HEK293 (cell line): ENCODE measurements at regions not wholly inside any gene's neighbourhood (a gene's known extent, or its start where the extent isn't known, plus 50 kb on each side); places are given as distances from the start of the nearest gene placed in this dataset.

Source experiments
- CTCF ChIA-PET: fragments of 350-600 bp; formaldehyde crosslinking; extraction: SDS; loops from one replicate; lab custom pipeline; 2021; ENCODE audit warnings: antibody characterized with exemption; lab: Yijun Ruan, JAX
- POLR2A ChIA-PET: fragments of 300-600 bp; formaldehyde crosslinking; extraction: SDS; loops from one replicate; lab custom pipeline; 2020; ENCODE audit warnings: antibody characterized with exemption, inconsistent platforms; lab: Yijun Ruan, JAX
- H3K27ac ChIP-seq: fragments of 200-500 bp; sonication (Bioruptor generic); 2 replicates; pipeline ENCODE4 v1.5.1; 2014; ENCODE audit warnings: low read depth, low read length, control low read depth, inconsistent platforms; ENCODE audit errors: extremely low read depth
- H3K36me3 ChIP-seq, 2 experiments: fragments of 200-500 bp in 1 of 2; sonication (Bioruptor generic) in 1 of 2; 1 replicate in 1 of 2; 2 replicates in 1 of 2; pipeline ENCODE4 v1.5.1; 2014 to 2017; ENCODE audit warnings: inconsistent platforms in 2 of 2, low read length in 2 of 2; ENCODE audit not compliant: control insufficient read depth in 2 of 2, insufficient read depth in 1 of 2
- H3K4me1 ChIP-seq: fragments of 200-500 bp; sonication (Bioruptor generic); 2 replicates; pipeline ENCODE4 v1.5.1; 2014; ENCODE audit warnings: mild to moderate bottlenecking, low read length, inconsistent platforms; ENCODE audit not compliant: control insufficient read depth, insufficient read depth
- H3K4me3 ChIP-seq: 2 replicates; pipeline ENCODE4 v1.5.1; 2011; ENCODE audit warnings: low read depth, mild to moderate bottlenecking, control low read depth, low read length, moderate library complexity
- H3K9me3 ChIP-seq: fragments of 200-500 bp; sonication (Bioruptor generic); 2 replicates; pipeline ENCODE4 v1.5.1; 2014; ENCODE audit warnings: low read depth, low read length, inconsistent platforms; ENCODE audit not compliant: control insufficient read depth, insufficient read depth
- HOXC10 ChIP-seq: sonication (generic); formaldehyde crosslinking; IDR thresholded peaks from 2 replicates; pipeline ENCODE4 v1.8.1; 2023; ENCODE audit warnings: mild to moderate bottlenecking, missing genetic modification reagents
- KLF10 ChIP-seq: fragments of 450-650 bp; IDR thresholded peaks from 2 replicates; pipeline ENCODE4 v1.5.1; 2018; ENCODE audit warnings: missing biosample characterization, mild to moderate bottlenecking, missing genetic modification characterization
- KLF8 ChIP-seq: fragments of 450-650 bp; formaldehyde crosslinking; IDR thresholded peaks from 2 replicates; pipeline ENCODE4 v1.5.1; 2016; ENCODE audit warnings: missing biosample characterization, missing genetic modification characterization
- YY1 ChIP-seq: fragments of 450-650 bp; formaldehyde crosslinking; IDR thresholded peaks from 2 replicates; pipeline ENCODE4 v1.5.1; 2018; ENCODE audit warnings: missing biosample characterization, missing genetic modification characterization
- ZBTB17 ChIP-seq: fragments of 450-650 bp; formaldehyde crosslinking; IDR thresholded peaks from 2 replicates; pipeline ENCODE4 v1.5.1; 2016; ENCODE audit warnings: missing biosample characterization, missing genetic modification characterization
- ZNF112 ChIP-seq: fragments of 450-650 bp; formaldehyde crosslinking; IDR thresholded peaks from 2 replicates; pipeline ENCODE4 v1.5.0; 2017; ENCODE audit warnings: missing biosample characterization, missing genetic modification characterization
- ZNF155 ChIP-seq: fragments of 450-650 bp; formaldehyde crosslinking; IDR thresholded peaks from 2 replicates; pipeline ENCODE4 v1.5.1; 2016; ENCODE audit warnings: missing biosample characterization, missing genetic modification characterization
- ZNF184 ChIP-seq: fragments of 450-650 bp; IDR thresholded peaks from 2 replicates; pipeline ENCODE4 v1.5.1; 2018; ENCODE audit warnings: missing biosample characterization, mild to moderate bottlenecking, missing genetic modification characterization
- ZNF23 ChIP-seq: fragments of 450-650 bp; formaldehyde crosslinking; IDR thresholded peaks from 2 replicates; pipeline ENCODE4 v1.5.1; 2016; ENCODE audit warnings: missing biosample characterization, missing genetic modification characterization, borderline replicate concordance
- ZNF341 ChIP-seq: fragments of 450-650 bp; formaldehyde crosslinking; IDR thresholded peaks from 2 replicates; pipeline ENCODE4; 2016; ENCODE audit warnings: low read depth, missing biosample characterization, missing genetic modification characterization
- ZNF350 ChIP-seq: fragments of 450-650 bp; formaldehyde crosslinking; IDR thresholded peaks from 2 replicates; pipeline ENCODE4 v1.5.0; 2017; ENCODE audit warnings: missing biosample characterization, mild to moderate bottlenecking, missing genetic modification characterization
- ZNF37A ChIP-seq: fragments of 450-650 bp; IDR thresholded peaks from 2 replicates; pipeline ENCODE4 v1.5.1; 2018; ENCODE audit warnings: missing biosample characterization, missing genetic modification characterization
- ZNF391 ChIP-seq: fragments of 450-650 bp; formaldehyde crosslinking; IDR thresholded peaks from 2 replicates; pipeline ENCODE4 v1.5.1; 2016; ENCODE audit warnings: low read depth, missing biosample characterization, missing genetic modification characterization, borderline replicate concordance
- ZNF473 ChIP-seq: fragments of 450-650 bp; formaldehyde crosslinking; IDR thresholded peaks from 2 replicates; pipeline ENCODE4 v1.5.1; 2017; ENCODE audit warnings: missing biosample characterization, missing genetic modification characterization
- ZNF514 ChIP-seq: fragments of 450-650 bp; formaldehyde crosslinking; IDR thresholded peaks from 2 replicates; pipeline ENCODE4 v1.5.1; 2016; ENCODE audit warnings: missing biosample characterization, missing genetic modification characterization
- ZNF585B ChIP-seq: fragments of 450-650 bp; formaldehyde crosslinking; IDR thresholded peaks from 2 replicates; pipeline ENCODE4 v1.5.1; 2016; ENCODE audit warnings: missing biosample characterization, missing genetic modification characterization
- ZNF600 ChIP-seq: fragments of 450-650 bp; formaldehyde crosslinking; IDR thresholded peaks from 2 replicates; pipeline ENCODE4 v1.5.1; 2016; ENCODE audit warnings: missing biosample characterization, missing genetic modification characterization
- ZNF624 ChIP-seq: fragments of 450-650 bp; formaldehyde crosslinking; IDR thresholded peaks from 2 replicates; pipeline ENCODE4 v1.5.1; 2017; ENCODE audit warnings: missing biosample characterization, missing genetic modification characterization
- ZNF677 ChIP-seq: fragments of 450-650 bp; IDR thresholded peaks from 2 replicates; pipeline ENCODE4 v1.5.0; 2018; ENCODE audit warnings: missing biosample characterization, mild to moderate bottlenecking, missing genetic modification characterization, moderate library complexity
- ZNF701 ChIP-seq: fragments of 450-650 bp; formaldehyde crosslinking; IDR thresholded peaks from 2 replicates; pipeline ENCODE4 v1.5.1; 2016; ENCODE audit warnings: missing biosample characterization, missing genetic modification characterization
- ZNF776 ChIP-seq: fragments of 450-650 bp; formaldehyde crosslinking; IDR thresholded peaks from 2 replicates; pipeline ENCODE4 v1.5.0; 2017; ENCODE audit warnings: missing biosample characterization, missing genetic modification characterization, borderline replicate concordance
- ZNF791 ChIP-seq: fragments of 450-650 bp; formaldehyde crosslinking; IDR thresholded peaks from 2 replicates; pipeline ENCODE4 v1.5.1; 2016; ENCODE audit warnings: missing biosample characterization, missing genetic modification characterization
- ZNF792 ChIP-seq: fragments of 450-650 bp; formaldehyde crosslinking; IDR thresholded peaks from 2 replicates; pipeline ENCODE4 v1.5.1; 2016; ENCODE audit warnings: missing biosample characterization, missing genetic modification characterization
- ZSCAN23 ChIP-seq: fragments of 450-650 bp; formaldehyde crosslinking; IDR thresholded peaks from 2 replicates; pipeline ENCODE4 v1.5.1; 2016; ENCODE audit warnings: missing biosample characterization, missing genetic modification characterization
- ZXDB ChIP-seq: fragments of 450-650 bp; formaldehyde crosslinking; IDR thresholded peaks from 2 replicates; pipeline ENCODE4 v1.5.1; 2016; ENCODE audit warnings: missing biosample characterization, missing genetic modification characterization
- TF ChIP-seq, protein P1 (sequence below): fragments of 450-650 bp; formaldehyde crosslinking; IDR thresholded peaks from 2 replicates; pipeline ENCODE4 v1.5.1; 2016; ENCODE audit warnings: missing biosample characterization, missing genetic modification characterization
- TF ChIP-seq, protein P2 (sequence below): fragments of 450-650 bp; formaldehyde crosslinking; IDR thresholded peaks from 2 replicates; pipeline ENCODE4 v1.5.1; 2016; ENCODE audit warnings: missing biosample characterization, missing genetic modification characterization
- TF ChIP-seq, protein P3 (sequence below): fragments of 450-650 bp; formaldehyde crosslinking; IDR thresholded peaks from 2 replicates; pipeline ENCODE4 v1.5.1; 2016; ENCODE audit warnings: missing biosample characterization, missing genetic modification characterization, borderline replicate concordance

DNA sequence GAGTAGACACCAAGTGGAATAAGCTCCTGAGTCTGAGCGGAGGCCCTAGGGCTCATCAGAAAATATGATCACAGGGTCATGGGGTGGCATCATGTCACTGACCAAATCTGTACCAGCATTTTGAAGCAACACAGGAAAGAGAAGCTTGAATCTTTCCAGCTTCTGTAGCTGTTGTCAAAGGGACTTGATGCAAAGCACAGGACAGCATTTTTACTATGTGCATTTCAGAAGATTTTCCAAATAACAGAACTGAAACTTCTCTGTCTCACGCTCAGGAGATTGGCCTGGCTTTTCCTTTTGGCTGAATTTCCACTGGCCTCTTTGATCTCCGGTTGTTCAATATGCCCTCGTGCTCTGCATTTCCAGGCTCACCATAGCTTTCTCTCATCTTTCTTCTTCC, 127.2 kb upstream of the ATP1B1 start:
- ChIA-PET POLR2A (interaction anchor here (0.5 kb wide), 1 partner anchor 369 kb away, joined by 5 read pairs; no protein-coding TSS in a partner anchor), CTCF (no interaction called here)
- TF ChIP-seq ZNF776 (tag by site-specific recombination) (no peak), ZNF624 (no peak), HOXC10 (CRISPR knock-in tag) (no peak), ZBTB17 (tag by site-specific recombination) (no peak), ZNF23 (no peak), ZNF37A (tag by site-specific recombination) (no peak), ZNF155 (tag by site-specific recombination) (no peak), ZXDB (tag by site-specific recombination) (no peak), KLF8 (tag by site-specific recombination) (no peak), ZNF585B (tag by site-specific recombination) (no peak), ZNF514 (tag by site-specific recombination) (no peak), ZNF350 (tag by site-specific recombination) (no peak), ZNF112 (tag by site-specific recombination) (no peak), ZNF473 (no peak)
- TF ChIP-seq, protein P1, sequence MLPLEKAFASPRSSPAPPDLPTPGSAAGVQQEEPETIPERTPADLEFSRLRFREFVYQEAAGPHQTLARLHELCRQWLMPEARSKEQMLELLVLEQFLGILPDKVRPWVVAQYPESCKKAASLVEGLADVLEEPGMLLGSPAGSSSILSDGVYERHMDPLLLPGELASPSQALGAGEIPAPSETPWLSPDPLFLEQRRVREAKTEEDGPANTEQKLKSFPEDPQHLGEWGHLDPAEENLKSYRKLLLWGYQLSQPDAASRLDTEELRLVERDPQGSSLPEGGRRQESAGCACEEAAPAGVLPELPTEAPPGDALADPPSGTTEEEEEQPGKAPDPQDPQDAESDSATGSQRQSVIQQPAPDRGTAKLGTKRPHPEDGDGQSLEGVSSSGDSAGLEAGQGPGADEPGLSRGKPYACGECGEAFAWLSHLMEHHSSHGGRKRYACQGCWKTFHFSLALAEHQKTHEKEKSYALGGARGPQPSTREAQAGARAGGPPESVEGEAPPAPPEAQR (tag by site-specific recombination), result no peak
- TF ChIP-seq, protein P2, sequence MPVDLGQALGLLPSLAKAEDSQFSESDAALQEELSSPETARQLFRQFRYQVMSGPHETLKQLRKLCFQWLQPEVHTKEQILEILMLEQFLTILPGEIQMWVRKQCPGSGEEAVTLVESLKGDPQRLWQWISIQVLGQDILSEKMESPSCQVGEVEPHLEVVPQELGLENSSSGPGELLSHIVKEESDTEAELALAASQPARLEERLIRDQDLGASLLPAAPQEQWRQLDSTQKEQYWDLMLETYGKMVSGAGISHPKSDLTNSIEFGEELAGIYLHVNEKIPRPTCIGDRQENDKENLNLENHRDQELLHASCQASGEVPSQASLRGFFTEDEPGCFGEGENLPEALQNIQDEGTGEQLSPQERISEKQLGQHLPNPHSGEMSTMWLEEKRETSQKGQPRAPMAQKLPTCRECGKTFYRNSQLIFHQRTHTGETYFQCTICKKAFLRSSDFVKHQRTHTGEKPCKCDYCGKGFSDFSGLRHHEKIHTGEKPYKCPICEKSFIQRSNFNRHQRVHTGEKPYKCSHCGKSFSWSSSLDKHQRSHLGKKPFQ, result no peak
- H3K4me1 ChIP-seq, result no peaks in the 10 kb centered on the region
- H3K36me3 ChIP-seq, result no peaks in the 10 kb centered on the region
- no peak overlapping the region for H3K4me3 ChIP-seq
- H3K27ac ChIP-seq, result no peak overlapping the region
- no peaks in the 10 kb centered on the region for H3K9me3 ChIP-seq

DNA sequence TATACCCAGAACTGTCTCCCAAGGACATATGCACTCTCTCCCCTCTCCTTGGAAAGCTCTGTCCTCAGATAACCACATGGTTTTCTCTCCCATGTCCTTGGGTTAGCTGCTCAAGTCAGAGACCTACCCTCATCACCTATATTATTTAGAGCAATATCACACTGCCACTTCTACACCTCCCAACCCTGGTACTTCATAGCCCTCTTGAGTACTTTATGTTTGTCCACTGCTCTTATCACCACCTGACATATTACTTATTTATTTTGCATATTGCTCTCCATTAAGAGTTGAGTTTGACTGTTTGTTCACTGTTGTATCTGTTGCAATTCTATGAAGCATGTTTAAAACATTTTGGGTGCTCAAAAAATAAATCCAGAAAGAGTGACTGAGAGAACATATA, 126.3 kb upstream of the ATP1B1 start:
- H3K4me1 ChIP-seq, result no peaks in the 10 kb centered on the region
- no peak for TF ChIP-seq ZNF701 (tag by site-specific recombination)
- TF ChIP-seq ZNF391 (tag by site-specific recombination), result no peak
- TF ChIP-seq ZNF791, result no peak
- TF ChIP-seq ZNF341 (tag by site-specific recombination), result no peak
- TF ChIP-seq ZNF792 (tag by site-specific recombination), result no peak
- no peak for TF ChIP-seq ZNF600 (tag by site-specific recombination)
- TF ChIP-seq ZNF677 (tag by site-specific recombination), result no peak
- TF ChIP-seq KLF10, result no peak
- no peak for TF ChIP-seq ZNF184 (tag by site-specific recombination)
- TF ChIP-seq, protein P3, sequence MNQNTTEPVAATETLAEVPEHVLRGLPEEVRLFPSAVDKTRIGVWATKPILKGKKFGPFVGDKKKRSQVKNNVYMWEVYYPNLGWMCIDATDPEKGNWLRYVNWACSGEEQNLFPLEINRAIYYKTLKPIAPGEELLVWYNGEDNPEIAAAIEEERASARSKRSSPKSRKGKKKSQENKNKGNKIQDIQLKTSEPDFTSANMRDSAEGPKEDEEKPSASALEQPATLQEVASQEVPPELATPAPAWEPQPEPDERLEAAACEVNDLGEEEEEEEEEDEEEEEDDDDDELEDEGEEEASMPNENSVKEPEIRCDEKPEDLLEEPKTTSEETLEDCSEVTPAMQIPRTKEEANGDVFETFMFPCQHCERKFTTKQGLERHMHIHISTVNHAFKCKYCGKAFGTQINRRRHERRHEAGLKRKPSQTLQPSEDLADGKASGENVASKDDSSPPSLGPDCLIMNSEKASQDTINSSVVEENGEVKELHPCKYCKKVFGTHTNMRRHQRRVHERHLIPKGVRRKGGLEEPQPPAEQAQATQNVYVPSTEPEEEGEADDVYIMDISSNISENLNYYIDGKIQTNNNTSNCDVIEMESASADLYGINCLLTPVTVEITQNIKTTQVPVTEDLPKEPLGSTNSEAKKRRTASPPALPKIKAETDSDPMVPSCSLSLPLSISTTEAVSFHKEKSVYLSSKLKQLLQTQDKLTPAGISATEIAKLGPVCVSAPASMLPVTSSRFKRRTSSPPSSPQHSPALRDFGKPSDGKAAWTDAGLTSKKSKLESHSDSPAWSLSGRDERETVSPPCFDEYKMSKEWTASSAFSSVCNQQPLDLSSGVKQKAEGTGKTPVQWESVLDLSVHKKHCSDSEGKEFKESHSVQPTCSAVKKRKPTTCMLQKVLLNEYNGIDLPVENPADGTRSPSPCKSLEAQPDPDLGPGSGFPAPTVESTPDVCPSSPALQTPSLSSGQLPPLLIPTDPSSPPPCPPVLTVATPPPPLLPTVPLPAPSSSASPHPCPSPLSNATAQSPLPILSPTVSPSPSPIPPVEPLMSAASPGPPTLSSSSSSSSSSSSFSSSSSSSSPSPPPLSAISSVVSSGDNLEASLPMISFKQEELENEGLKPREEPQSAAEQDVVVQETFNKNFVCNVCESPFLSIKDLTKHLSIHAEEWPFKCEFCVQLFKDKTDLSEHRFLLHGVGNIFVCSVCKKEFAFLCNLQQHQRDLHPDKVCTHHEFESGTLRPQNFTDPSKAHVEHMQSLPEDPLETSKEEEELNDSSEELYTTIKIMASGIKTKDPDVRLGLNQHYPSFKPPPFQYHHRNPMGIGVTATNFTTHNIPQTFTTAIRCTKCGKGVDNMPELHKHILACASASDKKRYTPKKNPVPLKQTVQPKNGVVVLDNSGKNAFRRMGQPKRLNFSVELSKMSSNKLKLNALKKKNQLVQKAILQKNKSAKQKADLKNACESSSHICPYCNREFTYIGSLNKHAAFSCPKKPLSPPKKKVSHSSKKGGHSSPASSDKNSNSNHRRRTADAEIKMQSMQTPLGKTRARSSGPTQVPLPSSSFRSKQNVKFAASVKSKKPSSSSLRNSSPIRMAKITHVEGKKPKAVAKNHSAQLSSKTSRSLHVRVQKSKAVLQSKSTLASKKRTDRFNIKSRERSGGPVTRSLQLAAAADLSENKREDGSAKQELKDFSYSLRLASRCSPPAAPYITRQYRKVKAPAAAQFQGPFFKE, result no peak
- no peak for TF ChIP-seq ZSCAN23
- TF ChIP-seq YY1 (tag by site-specific recombination), result no peak
- H3K4me3 ChIP-seq, result no peak overlapping the region
- no peak overlapping the region for H3K27ac ChIP-seq
- H3K9me3 ChIP-seq, result no peaks in the 10 kb centered on the region
- CTCF ChIA-PET, result no interaction called here
- no peaks in the 10 kb centered on the region for H3K36me3 ChIP-seq
- POLR2A ChIA-PET, result no interaction called here
